NCI-H1092 treated with DMSO at 0.1 percent for 48 hours (cell line): ENCODE measurements at regions not wholly inside any gene's neighbourhood (a gene's known extent, or its start where the extent isn't known, plus 50 kb on each side); places are given as distances from the start of the nearest gene placed in this dataset.
A peak's percentile ranks its signal among the peaks of the same experiment; 100 is the strongest.
"Not testable (repeated sequence)": the region's sequence is repeated elsewhere in the genome, so short reads cannot be mapped to it uniquely, and the experiment has no call there.

Experiments
- DNase-seq: peaks from one replicate; lab custom pipeline; 2025; lab: John Stamatoyannopoulos, UW

- DNase-seq = no peak
These were observed 55.2 kb downstream of the RPL22L1 start for GRCh38 chr3:170814822-170815221.

GRCh38 chr3:170813266-170813665 lies 56.7 kb downstream of the RPL22L1 start:
- no peak for DNase-seq

GRCh38 chr3:170811928-170812591 lies 57.9 kb downstream of the RPL22L1 start:
- peak; percentile 65 for DNase-seq

- DNase-seq = no peak
These were observed 58.5 kb downstream of the RPL22L1 start for GRCh38 chr3:170811515-170811914.

- no peak for DNase-seq
These were observed 60.0 kb downstream of the RPL22L1 start for GRCh38 chr3:170809975-170810357.

- peak; percentile 54 for DNase-seq
These were observed 60.7 kb downstream of the RPL22L1 start for GRCh38 chr3:170809007-170809974.

- no peak for DNase-seq
These were observed 62.0 kb downstream of the RPL22L1 start for GRCh38 chr3:170808041-170808440.

GRCh38 chr3:170806676-170807075 lies 63.3 kb downstream of the RPL22L1 start:
- no peak for DNase-seq

GRCh38 chr3:170806141-170806540 lies 63.9 kb downstream of the RPL22L1 start:
- no peak for DNase-seq

GRCh38 chr3:170805296-170805695 lies 64.7 kb downstream of the RPL22L1 start:
- DNase-seq = not testable (repeated sequence)

- DNase-seq = not testable (repeated sequence)
These were observed 65.4 kb downstream of the RPL22L1 start for GRCh38 chr3:170804634-170805033.

GRCh38 chr3:170804078-170804477 lies 65.9 kb downstream of the RPL22L1 start:
- no peak for DNase-seq

- no peak for DNase-seq
These were observed 67.5 kb downstream of the RPL22L1 start for GRCh38 chr3:170802164-170803151.

GRCh38 chr3:170801597-170801996 lies 68.4 kb downstream of the RPL22L1 start:
- DNase-seq = no peak

GRCh38 chr3:170800275-170800674 lies 69.7 kb downstream of the RPL22L1 start:
- not testable (repeated sequence) for DNase-seq

- no peak for DNase-seq
These were observed 71.0 kb downstream of the RPL22L1 start for GRCh38 chr3:170799009-170799408.

GRCh38 chr3:170797685-170798084 lies 72.3 kb downstream of the RPL22L1 start:
- DNase-seq = no peak

GRCh38 chr3:170792471-170792870 lies 77.5 kb downstream of the RPL22L1 start:
- DNase-seq = no peak

- DNase-seq = no peak
These were observed 79.3 kb downstream of the RPL22L1 start for GRCh38 chr3:170790647-170791046.

GRCh38 chr3:170787464-170787863 lies 82.5 kb downstream of the RPL22L1 start:
- no peak for DNase-seq

GRCh38 chr3:170785454-170785853 lies 84.5 kb downstream of the RPL22L1 start:
- no peak for DNase-seq

GRCh38 chr3:170784406-170784805 lies 85.6 kb downstream of the RPL22L1 start:
- DNase-seq = no peak
